HEK293 (cell line): ENCODE measurements at regions not wholly inside any gene's neighbourhood (a gene's known extent, or its start where the extent isn't known, plus 50 kb on each side); places are given as distances from the start of the nearest gene placed in this dataset.

Source experiments
- CTCF ChIA-PET: fragments of 350-600 bp; formaldehyde crosslinking; extraction: SDS; loops from one replicate; lab custom pipeline; 2021; ENCODE audit warnings: antibody characterized with exemption; lab: Yijun Ruan, JAX
- POLR2A ChIA-PET: fragments of 300-600 bp; formaldehyde crosslinking; extraction: SDS; loops from one replicate; lab custom pipeline; 2020; ENCODE audit warnings: antibody characterized with exemption, inconsistent platforms; lab: Yijun Ruan, JAX
- H3K27ac ChIP-seq: fragments of 200-500 bp; sonication (Bioruptor generic); 2 replicates; pipeline ENCODE4 v1.5.1; 2014; ENCODE audit warnings: low read depth, low read length, control low read depth, inconsistent platforms; ENCODE audit errors: extremely low read depth
- H3K36me3 ChIP-seq, 2 experiments: fragments of 200-500 bp in 1 of 2; sonication (Bioruptor generic) in 1 of 2; 1 replicate in 1 of 2; 2 replicates in 1 of 2; pipeline ENCODE4 v1.5.1; 2014 to 2017; ENCODE audit warnings: inconsistent platforms in 2 of 2, low read length in 2 of 2; ENCODE audit not compliant: control insufficient read depth in 2 of 2, insufficient read depth in 1 of 2
- H3K4me1 ChIP-seq: fragments of 200-500 bp; sonication (Bioruptor generic); 2 replicates; pipeline ENCODE4 v1.5.1; 2014; ENCODE audit warnings: mild to moderate bottlenecking, low read length, inconsistent platforms; ENCODE audit not compliant: control insufficient read depth, insufficient read depth
- H3K4me3 ChIP-seq: 2 replicates; pipeline ENCODE4 v1.5.1; 2011; ENCODE audit warnings: low read depth, mild to moderate bottlenecking, control low read depth, low read length, moderate library complexity
- H3K9me3 ChIP-seq: fragments of 200-500 bp; sonication (Bioruptor generic); 2 replicates; pipeline ENCODE4 v1.5.1; 2014; ENCODE audit warnings: low read depth, low read length, inconsistent platforms; ENCODE audit not compliant: control insufficient read depth, insufficient read depth
- EGR2 ChIP-seq: fragments of 450-650 bp; formaldehyde crosslinking; IDR thresholded peaks from 2 replicates; pipeline ENCODE4 v1.5.1; 2016; ENCODE audit warnings: low read depth, missing biosample characterization, missing genetic modification characterization
- HOXA7 ChIP-seq: sonication (generic); formaldehyde crosslinking; IDR thresholded peaks from 2 replicates; pipeline ENCODE4 v1.8.1; 2022; ENCODE audit warnings: missing genetic modification reagents, borderline replicate concordance
- TCF7L2 ChIP-seq: IDR thresholded peaks from 2 replicates; pipeline ENCODE4 v1.6.1; 2011; ENCODE audit warnings: low read depth, mild to moderate bottlenecking, inconsistent platforms, low read length, moderate library complexity, borderline replicate concordance
- TRIM28 ChIP-seq: IDR thresholded peaks from 2 replicates; pipeline ENCODE4 v1.6.1; 2011; ENCODE audit warnings: low read length, control low read depth, borderline replicate concordance
- WT1 ChIP-seq: fragments of 450-650 bp; formaldehyde crosslinking; IDR thresholded peaks from 2 replicates; pipeline ENCODE4 v1.5.1; 2016; ENCODE audit warnings: missing biosample characterization, missing genetic modification characterization
- YY2 ChIP-seq: fragments of 450-650 bp; formaldehyde crosslinking; IDR thresholded peaks from 2 replicates; pipeline ENCODE4 v1.5.1; 2016; ENCODE audit warnings: missing biosample characterization, missing genetic modification characterization
- ZNF146 ChIP-seq: fragments of 450-650 bp; formaldehyde crosslinking; IDR thresholded peaks from 2 replicates; pipeline ENCODE4 v1.5.1; 2016; ENCODE audit warnings: missing biosample characterization, missing genetic modification characterization
- ZNF2 ChIP-seq: fragments of 450-650 bp; formaldehyde crosslinking; IDR thresholded peaks from 2 replicates; pipeline ENCODE4 v1.5.1; 2016; ENCODE audit warnings: missing biosample characterization, missing genetic modification characterization
- ZNF214 ChIP-seq: fragments of 450-650 bp; formaldehyde crosslinking; IDR thresholded peaks from 2 replicates; pipeline ENCODE4 v1.5.1; 2017; ENCODE audit warnings: missing biosample characterization, mild to moderate bottlenecking, missing genetic modification characterization, borderline replicate concordance
- ZNF223 ChIP-seq: fragments of 450-650 bp; formaldehyde crosslinking; IDR thresholded peaks from 2 replicates; pipeline ENCODE4 v1.5.1; 2016; ENCODE audit warnings: missing biosample characterization, missing genetic modification characterization
- ZNF266 ChIP-seq: fragments of 450-650 bp; formaldehyde crosslinking; IDR thresholded peaks from 2 replicates; pipeline ENCODE4 v1.5.1; 2016; ENCODE audit warnings: missing biosample characterization, missing genetic modification characterization, low read depth
- ZNF416 ChIP-seq: fragments of 450-650 bp; formaldehyde crosslinking; IDR thresholded peaks from 2 replicates; pipeline ENCODE4 v1.5.1; 2016; ENCODE audit warnings: missing biosample characterization, missing genetic modification characterization
- ZNF510 ChIP-seq: fragments of 450-650 bp; formaldehyde crosslinking; IDR thresholded peaks from 2 replicates; pipeline ENCODE4 v1.5.1; 2018; ENCODE audit warnings: mild to moderate bottlenecking, missing genetic modification characterization, missing biosample characterization; ENCODE audit not compliant: insufficient replicate concordance
- ZNF529 ChIP-seq: fragments of 450-650 bp; formaldehyde crosslinking; IDR thresholded peaks from 2 replicates; pipeline ENCODE4 v1.5.1; 2017; ENCODE audit warnings: missing genetic modification characterization, missing biosample characterization; ENCODE audit not compliant: insufficient replicate concordance
- ZNF571 ChIP-seq: fragments of 450-650 bp; formaldehyde crosslinking; IDR thresholded peaks from 2 replicates; pipeline ENCODE4 v1.5.0; 2017; ENCODE audit warnings: missing biosample characterization, missing genetic modification characterization
- ZNF664 ChIP-seq: fragments of 450-650 bp; formaldehyde crosslinking; IDR thresholded peaks from 2 replicates; pipeline ENCODE4 v1.5.1; 2016; ENCODE audit warnings: missing biosample characterization, missing genetic modification characterization
- ZNF677 ChIP-seq: fragments of 450-650 bp; IDR thresholded peaks from 2 replicates; pipeline ENCODE4 v1.5.0; 2018; ENCODE audit warnings: missing biosample characterization, mild to moderate bottlenecking, missing genetic modification characterization, moderate library complexity
- ZNF707 ChIP-seq: fragments of 450-650 bp; formaldehyde crosslinking; IDR thresholded peaks from 2 replicates; pipeline ENCODE4 v1.5.1; 2016; ENCODE audit warnings: missing biosample characterization, missing genetic modification characterization
- ZNF777 ChIP-seq: fragments of 450-650 bp; formaldehyde crosslinking; IDR thresholded peaks from 2 replicates; pipeline ENCODE4 v1.5.1; 2017; ENCODE audit warnings: missing biosample characterization, missing genetic modification characterization, borderline replicate concordance
- TF ChIP-seq, protein P1 (sequence below): fragments of 450-650 bp; formaldehyde crosslinking; IDR thresholded peaks from 2 replicates; pipeline ENCODE4 v1.5.1; 2016; ENCODE audit warnings: missing biosample characterization, missing genetic modification characterization
- TF ChIP-seq, protein P2 (sequence below): fragments of 450-650 bp; formaldehyde crosslinking; optimal IDR thresholded peaks from 2 replicates; pipeline ENCODE3; 2016; ENCODE audit warnings: missing biosample characterization, mild to moderate bottlenecking, missing genetic modification characterization
- TF ChIP-seq, protein P3 (sequence below): fragments of 450-650 bp; formaldehyde crosslinking; IDR thresholded peaks from 2 replicates; pipeline ENCODE4 v1.5.1; 2017; ENCODE audit warnings: missing biosample characterization, missing genetic modification characterization
- TF ChIP-seq, protein P4 (sequence below): fragments of 450-650 bp; formaldehyde crosslinking; conservative IDR thresholded peaks from 2 replicates; pipeline ENCODE4 v1.5.1; 2016; ENCODE audit warnings: low read depth, missing biosample characterization, missing genetic modification characterization
- TF ChIP-seq, protein P5 (sequence below): fragments of 450-650 bp; formaldehyde crosslinking; IDR thresholded peaks from 2 replicates; pipeline ENCODE4 v1.5.1; 2016; ENCODE audit warnings: missing biosample characterization, missing genetic modification characterization
- TF ChIP-seq, protein P6 (sequence below): fragments of 450-650 bp; formaldehyde crosslinking; IDR thresholded peaks from 2 replicates; pipeline ENCODE4 v1.5.1; 2016; ENCODE audit warnings: missing biosample characterization, missing genetic modification characterization, low read depth

DNA sequence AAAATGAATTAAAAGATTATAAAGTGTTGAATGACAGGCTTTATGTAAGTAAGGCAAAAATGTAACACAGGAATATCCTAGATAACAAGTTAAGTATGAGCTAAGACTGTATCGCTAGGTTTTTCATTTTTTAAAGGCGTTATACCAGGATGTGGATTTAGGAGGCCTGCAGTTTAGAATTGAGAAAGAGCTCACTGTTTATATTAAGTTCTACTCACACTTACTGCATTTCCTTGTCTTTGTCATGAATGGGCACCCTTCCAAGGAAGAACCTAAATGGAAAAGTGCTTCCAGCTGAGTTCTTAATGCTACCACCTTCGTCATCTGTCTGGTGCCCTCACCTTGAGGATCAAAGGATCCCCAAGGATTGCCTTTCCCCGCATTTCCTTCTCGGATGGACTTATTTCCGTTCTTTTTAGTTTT is 148.7 kb downstream of the SOX4 start (continued):
- TF ChIP-seq ZNF529 (no peak), ZNF266 (tag by site-specific recombination) (no peak), ZNF223 (tag by site-specific recombination) (no peak), ZNF510 (tag by site-specific recombination) (no peak), ZNF571 (tag by site-specific recombination) (no peak), ZNF146 (no peak), YY2 (tag by site-specific recombination) (no peak), TRIM28 (no peak), ZNF664 (tag by site-specific recombination) (no peak), WT1 (tag by site-specific recombination) (0 out of 2 replicates have a peak, but pooled peaks have one; percentile 22)
- TF ChIP-seq, protein P1, sequence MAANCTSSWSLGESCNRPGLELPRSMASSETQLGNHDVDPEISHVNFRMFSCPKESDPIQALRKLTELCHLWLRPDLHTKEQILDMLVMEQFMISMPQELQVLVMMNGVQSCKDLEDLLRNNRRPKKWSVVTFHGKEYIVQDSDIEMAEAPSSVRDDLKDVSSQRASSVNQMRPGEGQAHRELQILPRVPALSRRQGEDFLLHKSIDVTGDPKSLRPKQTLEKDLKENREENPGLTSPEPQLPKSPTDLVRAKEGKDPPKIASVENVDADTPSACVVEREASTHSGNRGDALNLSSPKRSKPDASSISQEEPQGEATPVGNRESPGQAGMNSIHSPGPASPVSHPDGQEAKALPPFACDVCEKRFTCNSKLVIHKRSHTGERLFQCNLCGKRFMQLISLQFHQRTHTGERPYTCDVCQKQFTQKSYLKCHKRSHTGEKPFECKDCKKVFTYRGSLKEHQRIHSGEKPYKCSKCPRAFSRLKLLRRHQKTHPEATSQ (tag by site-specific recombination), result no peak
- TF ChIP-seq, protein P2, sequence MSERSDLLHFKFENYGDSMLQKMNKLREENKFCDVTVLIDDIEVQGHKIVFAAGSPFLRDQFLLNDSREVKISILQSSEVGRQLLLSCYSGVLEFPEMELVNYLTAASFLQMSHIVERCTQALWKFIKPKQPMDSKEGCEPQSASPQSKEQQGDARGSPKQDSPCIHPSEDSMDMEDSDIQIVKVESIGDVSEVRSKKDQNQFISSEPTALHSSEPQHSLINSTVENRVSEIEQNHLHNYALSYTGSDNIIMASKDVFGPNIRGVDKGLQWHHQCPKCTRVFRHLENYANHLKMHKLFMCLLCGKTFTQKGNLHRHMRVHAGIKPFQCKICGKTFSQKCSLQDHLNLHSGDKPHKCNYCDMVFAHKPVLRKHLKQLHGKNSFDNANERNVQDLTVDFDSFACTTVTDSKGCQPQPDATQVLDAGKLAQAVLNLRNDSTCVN, result no peak
- TF ChIP-seq, protein P3, sequence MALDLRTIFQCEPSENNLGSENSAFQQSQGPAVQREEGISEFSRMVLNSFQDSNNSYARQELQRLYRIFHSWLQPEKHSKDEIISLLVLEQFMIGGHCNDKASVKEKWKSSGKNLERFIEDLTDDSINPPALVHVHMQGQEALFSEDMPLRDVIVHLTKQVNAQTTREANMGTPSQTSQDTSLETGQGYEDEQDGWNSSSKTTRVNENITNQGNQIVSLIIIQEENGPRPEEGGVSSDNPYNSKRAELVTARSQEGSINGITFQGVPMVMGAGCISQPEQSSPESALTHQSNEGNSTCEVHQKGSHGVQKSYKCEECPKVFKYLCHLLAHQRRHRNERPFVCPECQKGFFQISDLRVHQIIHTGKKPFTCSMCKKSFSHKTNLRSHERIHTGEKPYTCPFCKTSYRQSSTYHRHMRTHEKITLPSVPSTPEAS (tag by site-specific recombination), result no peak
- TF ChIP-seq, all 188 proteins: peak for 23

DNA sequence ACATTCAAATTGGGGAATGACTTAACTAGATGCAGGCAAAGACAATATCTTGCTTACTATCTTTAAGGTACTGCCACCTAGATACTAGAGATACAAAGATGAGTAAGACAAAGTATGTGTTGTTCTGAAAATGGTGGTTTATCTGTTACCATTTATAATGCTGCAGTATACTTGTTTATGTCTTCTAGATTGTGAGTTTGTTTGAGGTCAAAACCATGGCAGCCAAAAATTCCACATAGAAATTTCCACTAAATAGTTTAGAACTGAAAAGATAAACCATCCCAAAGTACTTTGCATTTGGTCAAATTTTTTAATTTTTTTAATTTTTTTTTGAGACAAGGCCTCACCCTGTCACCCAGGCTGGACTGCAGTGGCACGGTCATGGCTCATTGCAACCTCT is 150.8 kb downstream of the SOX4 start:
- POLR2A ChIA-PET, result interaction anchor here (0.7 kb wide), 1 partner anchor 144 kb away, joined by 3 read pairs; no protein-coding TSS in a partner anchor
- CTCF ChIA-PET, result interaction anchor here (0.6 to 1.0 kb wide), 2 partner anchors 146 to 990 kb away, joined by 4 to 5 read pairs; no protein-coding TSS in a partner anchor
- no peak overlapping the region for H3K27ac ChIP-seq
- TF ChIP-seq ZNF677 (tag by site-specific recombination), result no peak
- TF ChIP-seq ZNF777 (tag by site-specific recombination), result no peak
- TF ChIP-seq, protein P4, sequence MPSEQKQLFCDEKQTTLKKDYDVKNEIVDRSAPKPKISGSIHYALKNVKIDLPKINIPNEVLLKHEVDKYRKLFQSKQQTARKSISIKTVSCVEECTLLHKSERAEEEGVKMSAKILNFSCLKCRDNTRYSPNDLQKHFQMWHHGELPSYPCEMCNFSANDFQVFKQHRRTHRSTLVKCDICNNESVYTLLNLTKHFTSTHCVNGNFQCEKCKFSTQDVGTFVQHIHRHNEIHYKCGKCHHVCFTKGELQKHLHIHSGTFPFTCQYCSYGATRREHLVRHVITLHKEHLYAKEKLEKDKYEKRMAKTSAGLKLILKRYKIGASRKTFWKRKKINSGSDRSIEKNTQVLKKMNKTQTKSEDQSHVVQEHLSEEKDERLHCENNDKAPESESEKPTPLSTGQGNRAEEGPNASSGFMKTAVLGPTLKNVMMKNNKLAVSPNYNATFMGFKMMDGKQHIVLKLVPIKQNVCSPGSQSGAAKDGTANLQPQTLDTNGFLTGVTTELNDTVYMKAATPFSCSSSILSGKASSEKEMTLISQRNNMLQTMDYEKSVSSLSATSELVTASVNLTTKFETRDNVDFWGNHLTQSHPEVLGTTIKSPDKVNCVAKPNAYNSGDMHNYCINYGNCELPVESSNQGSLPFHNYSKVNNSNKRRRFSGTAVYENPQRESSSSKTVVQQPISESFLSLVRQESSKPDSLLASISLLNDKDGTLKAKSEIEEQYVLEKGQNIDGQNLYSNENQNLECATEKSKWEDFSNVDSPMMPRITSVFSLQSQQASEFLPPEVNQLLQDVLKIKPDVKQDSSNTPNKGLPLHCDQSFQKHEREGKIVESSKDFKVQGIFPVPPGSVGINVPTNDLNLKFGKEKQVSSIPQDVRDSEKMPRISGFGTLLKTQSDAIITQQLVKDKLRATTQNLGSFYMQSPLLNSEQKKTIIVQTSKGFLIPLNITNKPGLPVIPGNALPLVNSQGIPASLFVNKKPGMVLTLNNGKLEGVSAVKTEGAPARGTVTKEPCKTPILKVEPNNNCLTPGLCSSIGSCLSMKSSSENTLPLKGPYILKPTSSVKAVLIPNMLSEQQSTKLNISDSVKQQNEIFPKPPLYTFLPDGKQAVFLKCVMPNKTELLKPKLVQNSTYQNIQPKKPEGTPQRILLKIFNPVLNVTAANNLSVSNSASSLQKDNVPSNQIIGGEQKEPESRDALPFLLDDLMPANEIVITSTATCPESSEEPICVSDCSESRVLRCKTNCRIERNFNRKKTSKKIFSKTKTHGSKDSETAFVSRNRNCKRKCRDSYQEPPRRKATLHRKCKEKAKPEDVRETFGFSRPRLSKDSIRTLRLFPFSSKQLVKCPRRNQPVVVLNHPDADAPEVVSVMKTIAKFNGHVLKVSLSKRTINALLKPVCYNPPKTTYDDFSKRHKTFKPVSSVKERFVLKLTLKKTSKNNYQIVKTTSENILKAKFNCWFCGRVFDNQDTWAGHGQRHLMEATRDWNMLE, result no peak
- no peak for TF ChIP-seq TCF7L2
- no peak for TF ChIP-seq ZNF416 (tag by site-specific recombination)
- TF ChIP-seq, protein P5, sequence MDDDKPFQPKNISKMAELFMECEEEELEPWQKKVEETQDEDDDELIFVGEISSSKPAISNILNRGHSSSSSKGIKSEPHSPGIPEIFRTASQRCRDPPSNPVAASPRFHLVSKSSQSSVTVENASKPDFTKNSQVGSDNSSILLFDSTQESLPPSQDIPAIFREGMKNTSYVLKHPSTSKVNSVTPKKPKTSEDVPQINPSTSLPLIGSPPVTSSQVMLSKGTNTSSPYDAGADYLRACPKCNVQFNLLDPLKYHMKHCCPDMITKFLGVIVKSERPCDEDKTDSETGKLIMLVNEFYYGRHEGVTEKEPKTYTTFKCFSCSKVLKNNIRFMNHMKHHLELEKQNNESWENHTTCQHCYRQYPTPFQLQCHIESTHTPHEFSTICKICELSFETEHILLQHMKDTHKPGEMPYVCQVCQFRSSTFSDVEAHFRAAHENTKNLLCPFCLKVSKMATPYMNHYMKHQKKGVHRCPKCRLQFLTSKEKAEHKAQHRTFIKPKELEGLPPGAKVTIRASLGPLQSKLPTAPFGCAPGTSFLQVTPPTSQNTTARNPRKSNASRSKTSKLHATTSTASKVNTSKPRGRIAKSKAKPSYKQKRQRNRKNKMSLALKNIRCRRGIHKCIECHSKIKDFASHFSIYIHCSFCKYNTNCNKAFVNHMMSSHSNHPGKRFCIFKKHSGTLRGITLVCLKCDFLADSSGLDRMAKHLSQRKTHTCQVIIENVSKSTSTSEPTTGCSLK (tag by site-specific recombination), result no peak
- no peak for TF ChIP-seq ZNF2 (tag by site-specific recombination)
- TF ChIP-seq HOXA7, result no peak
- TF ChIP-seq ZNF214 (tag by site-specific recombination), result no peak
- TF ChIP-seq ZNF707 (tag by site-specific recombination), result no peak
- TF ChIP-seq EGR2 (tag by site-specific recombination), result no peak
- TF ChIP-seq, protein P6, sequence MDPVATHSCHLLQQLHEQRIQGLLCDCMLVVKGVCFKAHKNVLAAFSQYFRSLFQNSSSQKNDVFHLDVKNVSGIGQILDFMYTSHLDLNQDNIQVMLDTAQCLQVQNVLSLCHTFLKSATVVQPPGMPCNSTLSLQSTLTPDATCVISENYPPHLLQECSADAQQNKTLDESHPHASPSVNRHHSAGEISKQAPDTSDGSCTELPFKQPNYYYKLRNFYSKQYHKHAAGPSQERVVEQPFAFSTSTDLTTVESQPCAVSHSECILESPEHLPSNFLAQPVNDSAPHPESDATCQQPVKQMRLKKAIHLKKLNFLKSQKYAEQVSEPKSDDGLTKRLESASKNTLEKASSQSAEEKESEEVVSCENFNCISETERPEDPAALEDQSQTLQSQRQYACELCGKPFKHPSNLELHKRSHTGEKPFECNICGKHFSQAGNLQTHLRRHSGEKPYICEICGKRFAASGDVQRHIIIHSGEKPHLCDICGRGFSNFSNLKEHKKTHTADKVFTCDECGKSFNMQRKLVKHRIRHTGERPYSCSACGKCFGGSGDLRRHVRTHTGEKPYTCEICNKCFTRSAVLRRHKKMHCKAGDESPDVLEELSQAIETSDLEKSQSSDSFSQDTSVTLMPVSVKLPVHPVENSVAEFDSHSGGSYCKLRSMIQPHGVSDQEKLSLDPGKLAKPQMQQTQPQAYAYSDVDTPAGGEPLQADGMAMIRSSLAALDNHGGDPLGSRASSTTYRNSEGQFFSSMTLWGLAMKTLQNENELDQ (tag by site-specific recombination), result no peak

More for the DNA sequence above, 150.8 kb downstream of the SOX4 start:
- Histone ChIP-seq H3K4me1 (peaks cover 48% of the 10 kb centered on the region), H3K9me3 (no peaks in the 10 kb centered on the region), H3K4me3 (no peak overlapping the region), H3K36me3 (no peaks in the 10 kb centered on the region)
